Stomach (tissue), 8 donors: ENCODE measurements at regions not wholly inside any gene's neighbourhood (a gene's known extent, or its start where the extent isn't known, plus 50 kb on each side); places are given as distances from the start of the nearest gene placed in this dataset.

Source experiments
- DNase-seq, 2 donors: peaks; one replicate each; pipeline versions ENCODE4 v3.0.0 to v3.0.0-alpha.2; 2013 to 2019
- H3K27ac ChIP-seq, 5 donors: fragments of 200-600 bp in 4 of 5; sonication (generic) in 4 of 5; one replicate each; pipeline ENCODE4 v1.5.1; 2013 to 2019; ENCODE audit warnings: mild to moderate bottlenecking in 1 of 5, moderate library complexity in 1 of 5
- H3K27me3 ChIP-seq, 3 donors: fragments of 200-600 bp; sonication (generic); one replicate each; pipeline ENCODE4 v1.5.1; 2017 to 2019; ENCODE audit warnings: mixed run types in 1 of 3
- H3K36me3 ChIP-seq, 4 donors: fragments of 200-600 bp; sonication (generic); 1 replicate in 3 of 4; 2 replicates in 1 of 4; pipeline ENCODE4 v1.5.1; 2016 to 2019
- H3K4me1 ChIP-seq, 4 donors: fragments of 200-600 bp; sonication (generic); one replicate each; pipeline ENCODE4 v1.5.1; 2016 to 2019
- H3K4me3 ChIP-seq, 4 donors: fragments of 200-600 bp; sonication (generic) in 3 of 4; one replicate each; pipeline ENCODE4 v1.5.1; 2016 to 2019; ENCODE audit warnings: mild to moderate bottlenecking in 1 of 4
- H3K9me3 ChIP-seq, 4 donors: fragments of 200-600 bp; sonication (generic); one replicate each; pipeline ENCODE4 v1.5.1; 2016 to 2019
- CTCF ChIP-seq, 7 experiments: fragments of 450-650 bp in 4 of 7; fragments of 200-600 bp in 3 of 7; sonication (generic) in 3 of 7; IDR thresholded peaks; one replicate each; pipeline ENCODE4 v1.5.1; 2016 to 2019; ENCODE audit warnings: antibody characterized with exemption in 7 of 7, control low read depth in 2 of 7, mild to moderate bottlenecking in 1 of 7
- EP300 ChIP-seq: sonication (generic); formaldehyde crosslinking; IDR thresholded peaks from one replicate; pipeline ENCODE4 v1.6.1; 2017; ENCODE audit warnings: antibody characterized with exemption
- POLR2A ChIP-seq, 4 donors: fragments of 450-650 bp; IDR thresholded peaks; one replicate each; pipeline ENCODE4 v1.6.1; 2016; ENCODE audit warnings: antibody characterized with exemption in 4 of 4, control low read depth in 2 of 4, mild to moderate bottlenecking in 1 of 4, moderate library complexity in 1 of 4
- POLR2AphosphoS5 ChIP-seq, 3 donors: sonication (generic); formaldehyde crosslinking; IDR thresholded peaks; one replicate each; pipeline ENCODE4 v1.6.1; 2016; ENCODE audit warnings: antibody characterized with exemption in 3 of 3
- WGBS, 5 donors: extraction: QIAGEN DNeasy Blood & Tissue Kit in 3 of 5; methylation state at CpG; one replicate each; pipeline versions ENCODE4 v1.1.5 to v1.1.7; 2013 to 2018; 5-methylcytosine and 5-hydroxymethylcytosine counted together
- intact Hi-C: fragments of 100-400 bp; cut with DNase I; formaldehyde crosslinking; loops from one replicate; pipeline ENCODE4 v1.15.1; 2023; ENCODE audit warnings: low total_unique reads
- donor health status: healthy with polysubstance abuse.
- donor health status: Bipolar disorder and iron deficiency.
- donor health status: healthy.

- TF ChIP-seq CTCF (IDR thresholded peaks at IDR 0.05) (no peak), EP300 (no peak), POLR2A (IDR thresholded peaks at IDR 0.05) (no peak), POLR2AphosphoS5 (IDR thresholded peaks at IDR 0.05) (no peak)
- no peak for DNase-seq
- no peaks in the 10 kb centered on the region for H3K4me1 ChIP-seq
- no peak overlapping the region for H3K4me3 ChIP-seq
- no peak overlapping the region for H3K27ac ChIP-seq
- H3K36me3 ChIP-seq: no peaks in the 10 kb centered on the region
- no peaks in the 10 kb centered on the region for H3K27me3 ChIP-seq
- WGBS, 5 donors: 77 to 96% (median 87%) methylated on average over 2 of the region's 2 CpGs
- intact Hi-C loops: no loop called here
- H3K9me3 ChIP-seq: no peaks in the 10 kb centered on the region
These were observed 494.5 kb upstream of the PKN2 start for GRCh38 chr1:88189525-88189924.

- H3K27ac ChIP-seq: no peak overlapping the region
- no peak overlapping the region for H3K4me3 ChIP-seq
- no peaks in the 10 kb centered on the region for H3K9me3 ChIP-seq
- 86 to 95% (median 92%) methylated on average over 2 of the region's 2 CpGs for WGBS, 5 donors
- TF ChIP-seq POLR2AphosphoS5 (IDR thresholded peaks at IDR 0.05) (no peak), EP300 (no peak), POLR2A (IDR thresholded peaks at IDR 0.05) (no peak), CTCF (IDR thresholded peaks at IDR 0.05) (no peak)
- no peaks in the 10 kb centered on the region for H3K27me3 ChIP-seq
- intact Hi-C loops: no loop called here
- H3K4me1 ChIP-seq: no peaks in the 10 kb centered on the region
- H3K36me3 ChIP-seq: no peaks in the 10 kb centered on the region
- no peak for DNase-seq
These were observed 492.2 kb upstream of the PKN2 start for GRCh38 chr1:88191917-88192316.

DNA sequence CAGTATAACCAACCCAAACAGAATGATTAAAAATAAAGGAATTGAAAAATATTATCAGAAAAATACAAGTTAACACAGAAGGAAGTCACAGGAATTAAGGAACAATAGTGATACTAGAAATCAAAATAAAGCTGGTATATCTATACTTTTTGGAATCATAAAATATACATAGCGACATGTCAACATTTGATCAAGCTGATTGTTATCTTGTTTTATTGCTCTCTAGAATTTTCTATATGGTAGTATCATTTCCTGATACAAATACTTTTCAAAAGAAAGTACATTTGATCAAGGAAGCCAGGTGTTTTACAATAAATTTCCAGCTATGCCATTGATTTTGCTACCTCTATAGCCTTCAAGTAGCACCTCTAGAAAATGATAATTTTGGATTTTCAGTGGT lies 489.5 kb upstream of the PKN2 start:
- no peaks in the 10 kb centered on the region for H3K9me3 ChIP-seq
- H3K4me1 ChIP-seq: no peaks in the 10 kb centered on the region
- TF ChIP-seq CTCF (IDR thresholded peaks at IDR 0.05) (no peak), POLR2AphosphoS5 (IDR thresholded peaks at IDR 0.05) (no peak), EP300 (no peak), POLR2A (IDR thresholded peaks at IDR 0.05) (no peak)
- H3K27me3 ChIP-seq: no peaks in the 10 kb centered on the region
- H3K36me3 ChIP-seq: no peaks in the 10 kb centered on the region
- no peak overlapping the region for H3K27ac ChIP-seq
- no peak for DNase-seq
- H3K4me3 ChIP-seq: no peak overlapping the region
- 81 to 95% (median 88%) methylated on average over 1 of the region's 1 CpG for WGBS, 5 donors
- intact Hi-C loops: no loop called here

DNA sequence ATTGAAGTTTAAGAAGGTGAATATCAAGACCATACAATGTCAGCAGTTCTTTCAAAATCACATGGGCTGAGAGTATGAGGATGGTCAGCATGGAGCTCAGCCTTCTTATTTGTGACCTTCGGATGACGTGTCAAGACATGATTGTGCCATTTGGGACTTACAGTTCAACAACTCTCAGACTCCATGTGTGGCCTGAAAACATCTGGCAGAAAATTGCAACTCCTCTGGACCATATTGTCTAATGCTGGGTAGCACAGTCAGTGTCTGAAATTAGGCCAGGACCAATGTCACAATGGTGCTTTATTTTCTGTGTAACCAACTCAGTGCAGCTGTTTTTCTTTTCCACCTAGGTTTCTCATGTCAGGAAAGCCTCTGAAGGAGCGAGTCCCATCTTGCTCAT lies 483.5 kb upstream of the PKN2 start:
- H3K9me3 ChIP-seq: no peaks in the 10 kb centered on the region
- no peaks in the 10 kb centered on the region for H3K4me1 ChIP-seq
- no peak overlapping the region for H3K27ac ChIP-seq
- WGBS, 5 donors: 82 to 96% (median 93%) methylated on average over 3 of the region's 3 CpGs
- intact Hi-C loops: no loop called here
- no peaks in the 10 kb centered on the region for H3K36me3 ChIP-seq
- TF ChIP-seq EP300: no peak
- no peak for TF ChIP-seq POLR2AphosphoS5 (IDR thresholded peaks at IDR 0.05)
- TF ChIP-seq CTCF (IDR thresholded peaks at IDR 0.05): no peak
- no peak for TF ChIP-seq POLR2A (IDR thresholded peaks at IDR 0.05)
- DNase-seq: no peak
- no peaks in the 10 kb centered on the region for H3K27me3 ChIP-seq
- no peak overlapping the region for H3K4me3 ChIP-seq

GRCh38 chr1:88204111-88204510 lies 480.0 kb upstream of the PKN2 start:
- Histone ChIP-seq H3K9me3 (no peaks in the 10 kb centered on the region), H3K27ac (no peak overlapping the region), H3K36me3 (no peaks in the 10 kb centered on the region), H3K27me3 (no peaks in the 10 kb centered on the region), H3K4me1 (no peaks in the 10 kb centered on the region), H3K4me3 (no peak overlapping the region)
- DNase-seq: no peak
- intact Hi-C loops: no loop called here
- WGBS, 5 donors: 61 to 64% (median 62%) methylated on average over 3 of the region's 3 CpGs
- TF ChIP-seq POLR2AphosphoS5 (IDR thresholded peaks at IDR 0.05): no peak
- TF ChIP-seq POLR2A (IDR thresholded peaks at IDR 0.05): no peak
- TF ChIP-seq CTCF (IDR thresholded peaks at IDR 0.05): no peak
- TF ChIP-seq EP300: no peak
